GM18520 (cell line): ENCODE measurements at regions not wholly inside any gene's neighbourhood (a gene's known extent, or its start where the extent isn't known, plus 50 kb on each side); places are given as distances from the start of the nearest gene placed in this dataset.
"Not testable (repeated sequence)": the region's sequence is repeated elsewhere in the genome, so short reads cannot be mapped to it uniquely, and the experiment has no call there.

Source experiments
- ATAC-seq: cut with Tn5 transposase; IDR thresholded peaks from one replicate; pipeline ENCODE4 v1.9.1; 2021; ENCODE audit not compliant: unreplicated experiment

DNA sequence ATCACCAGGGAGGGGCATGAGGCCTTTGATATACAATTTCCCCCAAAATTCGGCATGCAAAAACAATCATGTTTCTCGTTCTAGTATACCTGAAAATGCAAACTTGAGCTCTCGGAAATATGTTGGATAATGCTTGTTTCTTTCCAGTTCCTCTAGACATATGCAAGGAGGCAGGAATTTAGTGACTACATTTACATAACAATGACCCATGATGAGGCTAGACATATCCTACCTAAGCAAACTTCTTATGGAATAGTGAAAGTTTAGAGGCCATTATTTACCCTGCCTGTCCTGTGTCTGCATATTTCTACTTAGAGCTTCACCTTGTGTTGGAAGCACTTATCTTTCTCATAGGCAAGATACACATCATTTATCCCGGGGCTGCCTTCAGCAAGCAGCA, 514.6 kb downstream of the KCNJ2 start:
- no peak for ATAC-seq

DNA sequence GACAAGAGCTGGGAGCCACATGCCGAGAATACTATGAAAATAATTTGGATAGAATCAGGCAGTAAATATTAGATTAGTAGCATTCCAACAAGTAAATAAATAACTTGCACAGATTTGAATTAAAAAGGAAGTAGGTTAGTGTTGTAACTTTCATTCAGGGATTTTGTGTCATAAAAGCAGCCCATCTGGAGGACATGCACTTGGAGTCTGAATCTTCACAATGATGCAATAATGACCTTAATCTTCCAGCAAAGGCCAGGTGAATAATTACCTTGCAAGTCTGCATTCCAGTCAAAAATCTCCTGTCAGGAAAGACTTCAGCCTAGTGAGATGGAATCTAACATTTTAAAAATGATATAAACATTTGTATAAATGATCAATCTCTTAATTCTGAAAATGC, 518.1 kb downstream of the KCNJ2 start:
- no peak for ATAC-seq

DNA sequence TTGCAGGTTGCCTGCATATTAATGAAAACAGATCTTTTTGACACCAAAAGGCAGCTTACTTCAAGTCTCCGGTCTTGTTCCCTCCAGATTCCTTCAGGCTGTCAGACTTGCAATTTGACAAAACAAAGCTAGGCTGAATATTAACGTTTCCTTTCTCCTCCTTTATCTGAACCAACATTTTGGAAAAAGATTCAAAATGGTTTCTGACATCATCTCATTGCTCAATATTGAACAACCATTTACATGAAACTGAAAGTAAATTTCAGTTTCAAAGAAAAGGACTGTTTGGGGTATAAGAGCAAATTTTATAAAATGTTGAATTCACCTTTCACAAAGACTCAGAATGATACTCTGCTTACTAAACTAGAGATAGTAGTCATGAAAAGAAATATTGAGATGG, 521.8 kb downstream of the KCNJ2 start:
- no peak for ATAC-seq

DNA sequence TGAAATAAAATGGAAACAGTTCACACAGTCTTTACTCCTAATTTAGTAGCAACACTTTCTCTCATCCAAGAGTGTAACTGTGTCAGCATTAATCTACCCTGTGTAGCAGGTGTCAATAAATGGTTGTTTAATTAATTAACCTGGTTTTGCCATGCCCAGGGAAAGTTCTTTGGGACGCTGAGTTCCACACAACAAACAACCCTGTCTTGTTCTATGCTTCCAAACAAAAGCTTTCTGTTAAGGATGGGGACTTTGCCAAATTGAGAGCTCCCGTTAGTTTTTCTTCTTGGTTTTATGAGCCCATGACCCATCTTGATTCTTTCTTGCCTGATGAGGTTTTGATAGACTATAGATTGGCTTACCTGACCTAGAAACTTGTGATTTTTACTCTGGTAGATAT, 530.1 kb downstream of the KCNJ2 start:
- no peak for ATAC-seq

DNA sequence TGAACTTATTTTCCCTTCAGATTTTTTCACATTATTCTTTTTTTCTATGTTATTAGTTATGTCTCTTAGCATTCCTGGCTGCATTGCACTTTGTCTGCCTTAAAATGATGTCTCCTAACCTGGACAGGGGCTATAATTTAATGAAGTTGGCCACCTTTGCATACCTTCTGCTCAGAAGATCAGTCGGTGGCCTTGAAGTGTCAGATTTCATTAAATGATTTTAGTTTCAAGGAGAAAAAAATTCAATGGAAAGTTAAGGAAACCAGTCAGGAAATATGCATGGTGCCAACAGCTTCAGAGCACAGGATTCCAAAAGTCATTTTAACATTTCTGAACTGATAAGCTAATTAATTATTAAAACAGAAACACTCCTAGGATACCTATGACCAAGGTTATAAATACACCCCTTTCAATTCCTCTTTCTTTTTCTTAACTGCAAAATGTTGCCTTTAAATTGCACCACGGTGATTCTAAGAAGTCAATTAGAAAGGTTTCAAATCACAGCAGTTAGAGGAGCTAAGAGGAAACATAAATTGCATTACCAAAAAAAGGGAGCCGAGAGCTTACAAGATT, 533.4 kb downstream of the KCNJ2 start:
- ATAC-seq: no peak

DNA sequence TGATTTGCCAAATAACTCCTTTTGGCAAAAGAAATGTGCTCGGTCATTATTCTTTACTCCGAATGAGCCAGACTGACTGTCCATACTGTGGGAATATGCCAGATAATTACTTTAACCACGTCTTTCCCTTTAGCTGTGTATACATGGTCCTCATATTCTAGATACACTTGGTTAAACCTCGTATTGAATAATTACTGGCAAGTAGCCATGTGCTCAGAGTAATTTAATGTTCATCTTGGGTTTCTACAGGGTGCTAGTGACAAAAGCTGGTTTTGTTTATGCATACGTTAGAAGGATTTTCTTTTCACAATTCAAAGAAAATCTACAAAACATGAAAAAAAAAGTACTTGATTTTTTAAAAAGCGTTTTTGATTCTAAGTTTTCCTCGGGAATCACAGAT, 540.3 kb downstream of the KCNJ2 start:
- ATAC-seq: no peak

DNA sequence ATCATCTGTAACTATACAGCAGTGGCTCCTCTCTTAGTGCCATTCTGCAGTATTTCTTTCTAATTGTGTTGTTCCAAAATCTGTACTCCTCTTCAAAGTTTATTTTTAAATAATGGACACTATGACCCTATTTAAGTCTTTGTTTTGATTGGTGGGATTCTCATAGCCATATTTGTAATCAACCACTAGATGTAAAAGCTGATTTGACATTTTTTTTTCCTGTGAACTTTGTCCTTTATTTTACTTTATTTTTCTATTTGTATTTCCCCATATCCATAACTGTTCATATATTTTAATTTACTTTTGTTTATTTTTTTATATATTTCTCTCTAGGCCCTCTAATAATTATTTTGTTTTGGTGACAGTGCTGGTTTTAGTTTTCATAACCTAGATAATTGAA, 544.4 kb downstream of the KCNJ2 start:
- ATAC-seq: no peak

DNA sequence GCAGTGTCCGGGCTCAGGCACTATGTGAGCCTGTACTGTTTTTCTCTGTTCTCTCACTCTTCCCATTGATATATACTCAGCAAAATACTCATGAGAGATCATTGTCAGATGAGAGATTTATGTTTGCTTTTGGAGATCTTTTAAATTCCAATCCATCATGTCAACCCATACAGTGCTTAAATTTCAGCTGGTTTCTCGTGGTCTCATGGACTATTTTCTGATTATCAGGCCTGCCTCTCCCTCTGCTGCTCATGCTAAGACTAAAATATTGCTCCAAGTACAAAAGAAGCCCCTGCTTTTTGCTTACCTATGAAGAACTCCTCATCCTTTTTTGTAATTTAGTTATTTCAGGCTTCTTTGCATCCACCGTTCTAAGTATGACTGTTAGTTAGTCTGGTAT, 547.2 kb downstream of the KCNJ2 start:
- no peak for ATAC-seq

DNA sequence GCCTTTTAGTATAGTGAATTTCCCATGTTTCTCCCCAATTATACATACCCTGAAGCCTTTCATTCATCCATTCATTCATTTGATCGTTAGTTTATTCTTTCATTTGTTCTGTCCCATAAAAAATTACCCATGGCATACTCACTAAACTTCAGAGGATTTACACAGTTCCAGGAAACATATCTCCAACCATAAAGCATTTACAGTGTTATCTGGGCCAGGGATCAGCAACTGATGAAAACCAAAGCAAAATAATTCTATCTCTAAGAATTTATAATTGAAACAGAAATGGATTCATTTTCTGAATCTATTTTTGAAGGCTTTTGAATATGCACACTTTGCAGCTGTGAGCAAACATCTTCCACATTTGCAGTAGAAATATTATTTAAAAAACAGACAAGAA, 547.7 kb downstream of the KCNJ2 start:
- no peak for ATAC-seq

DNA sequence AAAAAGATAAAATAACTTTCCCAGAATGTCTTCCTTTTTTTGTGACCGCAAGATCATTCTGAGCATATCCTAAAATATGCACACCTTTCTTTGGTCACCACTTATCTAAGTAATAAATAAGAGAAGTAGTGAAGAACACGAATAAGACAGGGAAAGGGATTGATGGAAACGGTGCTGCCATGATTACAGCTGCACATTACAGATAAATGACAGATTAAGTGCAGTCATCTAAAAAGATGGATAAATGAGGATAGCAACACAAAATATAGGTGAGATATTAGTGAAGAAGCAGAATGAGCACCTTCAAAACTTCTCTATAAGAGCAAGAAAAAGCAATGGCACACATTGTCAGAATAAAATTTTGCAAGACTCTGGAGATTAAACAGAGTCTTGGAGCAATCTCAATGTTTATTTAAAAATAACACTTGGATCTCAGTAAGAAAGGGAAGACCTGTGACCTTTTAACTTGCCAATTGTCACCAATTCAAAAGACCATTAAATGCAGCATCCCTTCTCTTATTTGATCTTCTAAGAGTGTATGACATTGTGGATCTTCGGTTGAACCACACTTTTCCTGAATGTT, 567.1 kb downstream of the KCNJ2 start:
- ATAC-seq: no peak

DNA sequence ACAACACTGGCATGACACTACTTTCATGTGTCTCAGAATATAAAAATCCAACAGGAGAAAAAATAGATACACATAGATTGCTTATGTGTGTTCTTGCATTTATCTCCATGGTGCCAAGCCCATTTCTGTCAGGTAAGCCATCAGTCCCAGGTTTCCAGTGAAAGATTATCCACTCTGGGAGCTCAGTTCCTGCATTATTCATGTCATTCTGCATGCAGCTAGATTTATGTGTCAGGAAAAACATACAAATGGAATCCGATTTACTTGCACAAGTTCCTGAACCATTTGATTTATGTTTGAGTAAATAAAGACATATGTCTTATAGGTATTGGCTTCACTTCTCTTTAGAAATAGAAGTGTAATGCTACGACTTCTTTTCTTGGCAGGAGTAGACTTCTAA, 569.7 kb downstream of the KCNJ2 start:
- no peak for ATAC-seq

DNA sequence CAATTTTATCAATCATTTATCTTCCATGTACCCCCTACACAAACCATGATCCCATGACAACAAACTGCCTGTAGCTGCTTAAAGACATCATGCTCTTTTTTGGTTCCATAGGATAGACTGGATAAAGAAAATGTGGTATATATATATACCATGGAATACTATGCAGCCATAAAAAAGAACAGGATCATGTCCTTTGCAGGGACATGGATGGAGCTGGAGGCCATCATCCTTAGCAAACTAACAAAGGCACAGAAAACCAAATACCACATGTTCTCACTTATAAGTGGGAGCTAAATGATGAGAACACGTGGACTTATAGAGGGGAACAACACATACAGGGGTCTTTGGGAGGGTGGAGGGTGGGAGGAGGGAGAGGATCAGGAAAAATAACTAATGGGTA, 577.2 kb downstream of the KCNJ2 start:
- ATAC-seq: not testable (repeated sequence)

DNA sequence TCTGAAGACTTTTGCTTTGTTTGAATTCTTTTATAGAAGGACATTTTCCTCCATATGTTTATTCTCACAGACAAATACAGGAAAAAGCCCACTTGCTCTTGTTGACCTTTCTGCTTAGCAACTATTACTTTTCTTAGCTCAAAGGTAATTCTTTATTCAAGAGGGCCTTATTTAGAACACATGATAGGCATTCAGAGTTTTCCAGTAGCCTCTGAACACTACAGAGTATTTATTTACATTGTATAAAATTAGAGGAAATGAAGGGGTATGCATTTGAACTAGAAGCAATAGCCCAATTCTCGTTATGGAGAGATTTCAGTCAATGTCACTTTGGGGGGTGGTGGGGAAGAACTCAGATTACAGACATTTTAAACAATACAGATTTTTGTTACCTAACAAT, 581.7 kb downstream of the KCNJ2 start:
- no peak for ATAC-seq

DNA sequence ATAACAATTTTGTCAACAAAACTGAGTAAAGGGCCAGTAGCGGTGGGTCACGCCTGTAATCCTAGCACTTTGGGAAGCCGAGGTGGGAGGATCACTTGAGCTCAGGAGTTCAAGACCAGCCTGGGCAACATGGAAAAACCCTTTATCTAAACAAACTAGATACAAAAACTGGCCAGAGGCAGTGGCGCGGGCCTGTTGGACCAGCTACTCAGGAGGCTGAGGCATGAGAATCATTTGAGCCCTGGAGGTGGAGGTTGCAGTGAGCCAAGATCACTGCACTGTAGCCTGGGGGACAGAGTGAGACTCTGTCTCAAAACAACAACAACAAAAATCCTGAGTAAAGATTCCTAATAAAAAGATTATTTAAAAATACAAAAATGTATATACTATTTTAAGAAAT, 583.1 kb downstream of the KCNJ2 start:
- not testable (repeated sequence) for ATAC-seq

DNA sequence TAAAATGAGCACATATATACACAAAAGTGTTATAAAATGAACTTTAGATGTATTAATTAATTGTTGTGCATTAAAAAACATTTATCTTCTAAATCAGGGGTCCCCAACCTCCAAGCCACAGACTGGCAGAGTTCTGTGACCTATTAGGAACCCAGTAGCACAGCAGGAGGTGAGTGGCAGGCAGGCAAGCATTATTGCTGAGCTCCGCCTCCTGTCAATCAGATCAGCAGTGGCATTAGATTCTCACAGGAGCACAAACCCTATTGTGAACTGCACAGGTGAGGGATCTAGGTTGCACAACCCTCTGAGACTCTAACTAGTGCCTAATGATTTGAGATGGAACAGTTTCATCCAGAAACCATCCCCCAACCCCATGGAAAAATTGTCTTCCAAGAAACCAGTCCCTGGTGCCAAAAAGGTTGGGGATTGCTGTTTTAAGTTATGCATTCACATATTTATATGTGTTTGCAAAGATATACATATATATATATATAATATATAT, 583.7 kb downstream of the KCNJ2 start:
- no peak for ATAC-seq

DNA sequence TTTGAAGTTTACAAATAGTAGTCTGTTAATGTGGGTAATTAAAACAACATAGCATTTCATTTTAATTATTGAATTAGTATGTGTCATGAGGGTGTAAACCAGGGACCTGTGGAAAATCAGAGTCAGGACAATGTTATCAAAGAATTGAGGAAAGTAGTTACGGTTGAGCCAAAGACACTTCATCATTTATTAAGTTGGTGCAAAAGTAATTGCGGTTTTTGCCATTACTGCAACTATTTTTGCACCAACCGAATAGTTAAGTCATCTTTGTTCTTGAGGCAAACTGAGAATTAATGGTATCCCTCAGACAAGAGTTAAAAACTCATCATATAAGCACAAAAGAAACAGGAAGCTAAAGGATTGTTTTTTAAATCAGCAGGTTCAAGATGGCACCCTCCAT, 593.7 kb downstream of the KCNJ2 start:
- ATAC-seq: no peak

DNA sequence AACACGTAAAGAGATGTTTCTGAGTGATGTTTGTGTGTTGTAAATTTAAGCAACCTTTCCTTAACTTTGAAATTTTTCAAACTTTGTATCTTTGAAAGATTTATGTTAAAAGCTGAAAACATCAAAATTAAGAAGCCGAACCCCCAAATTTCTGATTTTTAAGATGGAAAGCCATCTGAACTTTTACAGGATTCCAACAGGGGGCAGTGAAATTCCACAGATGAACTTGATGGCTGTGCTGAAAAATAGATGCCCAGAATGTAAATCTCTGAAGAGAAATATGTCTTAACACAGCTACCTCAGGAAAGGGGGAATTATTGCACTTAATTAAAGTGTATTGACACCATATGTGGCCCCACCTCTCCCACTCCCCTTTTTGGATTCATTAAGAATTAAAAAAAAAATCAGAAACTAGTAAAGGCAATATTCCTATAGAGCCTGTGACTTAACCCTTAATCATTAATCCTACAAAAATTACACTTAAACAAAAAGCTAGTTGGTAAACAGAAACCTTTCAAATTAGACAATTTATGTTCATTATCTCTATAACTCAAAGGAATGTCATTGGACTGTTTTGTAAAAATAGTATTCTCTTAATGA, 597.9 kb downstream of the KCNJ2 start:
- ATAC-seq: no peak

DNA sequence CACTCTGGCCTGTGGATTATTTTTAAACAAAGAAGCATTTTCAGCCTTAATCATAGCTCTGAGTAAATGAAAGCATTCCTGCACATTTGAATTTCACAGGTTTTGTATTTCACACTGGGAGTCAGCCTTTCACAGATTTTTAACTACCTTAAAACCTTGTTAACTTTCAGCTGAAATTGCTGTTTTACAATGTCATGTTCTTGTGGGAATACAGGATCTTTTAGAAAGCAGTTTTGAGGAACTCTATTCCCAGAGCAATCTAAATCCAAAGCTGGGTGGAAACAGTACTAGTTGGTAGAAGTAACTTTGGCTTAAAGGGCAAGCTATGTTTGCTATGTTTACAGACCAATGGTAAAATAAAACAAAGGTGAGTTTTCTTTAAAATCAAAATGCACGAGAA, 600.6 kb downstream of the KCNJ2 start:
- ATAC-seq: no peak

DNA sequence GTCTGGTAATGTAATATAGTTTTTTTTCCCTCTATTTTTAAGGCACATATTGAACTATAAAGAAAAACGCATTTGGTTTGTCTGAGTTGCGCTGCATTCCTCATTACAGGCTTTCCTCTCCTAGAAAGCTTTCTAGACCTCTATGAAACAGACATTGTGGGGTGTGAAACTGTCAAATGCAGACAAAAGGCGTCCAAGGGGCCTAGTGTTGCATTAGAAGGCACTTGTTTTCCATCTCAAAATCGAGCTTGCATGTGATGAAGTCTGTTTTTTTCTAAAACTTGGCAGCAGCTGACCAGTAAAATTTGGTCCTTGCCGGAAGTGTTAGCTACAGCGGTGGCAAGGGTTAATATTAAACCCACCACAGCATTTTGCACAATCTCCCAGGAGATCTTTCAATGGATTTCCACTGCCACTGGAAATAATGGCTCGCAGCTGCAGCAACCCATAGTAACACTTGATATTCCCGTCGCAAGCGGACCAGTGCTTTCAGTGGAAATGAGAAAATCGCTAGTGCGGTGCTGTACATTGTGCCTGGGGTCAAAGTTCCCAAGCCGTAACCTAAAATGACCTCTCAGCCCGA, 602.6 kb downstream of the KCNJ2 start:
- no peak for ATAC-seq

DNA sequence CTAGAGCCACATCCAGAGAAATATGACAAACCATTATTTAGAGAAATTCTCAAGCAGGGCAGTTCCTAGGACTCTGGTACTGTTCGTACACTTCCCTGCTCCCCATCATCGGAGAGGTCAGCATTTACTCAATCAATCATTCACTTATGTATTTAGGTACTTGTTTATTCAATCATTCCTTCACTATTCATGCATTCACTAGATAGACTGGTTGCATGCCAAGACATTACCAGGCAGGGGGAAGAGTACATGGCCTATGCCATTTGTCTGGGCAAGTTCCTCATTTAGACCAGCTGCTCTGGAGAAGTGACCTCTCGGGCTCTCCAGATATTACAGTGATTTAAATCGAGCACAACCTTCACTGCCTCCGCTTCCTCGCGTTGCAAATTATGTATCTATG, 603.4 kb downstream of the KCNJ2 start:
- no peak for ATAC-seq

DNA sequence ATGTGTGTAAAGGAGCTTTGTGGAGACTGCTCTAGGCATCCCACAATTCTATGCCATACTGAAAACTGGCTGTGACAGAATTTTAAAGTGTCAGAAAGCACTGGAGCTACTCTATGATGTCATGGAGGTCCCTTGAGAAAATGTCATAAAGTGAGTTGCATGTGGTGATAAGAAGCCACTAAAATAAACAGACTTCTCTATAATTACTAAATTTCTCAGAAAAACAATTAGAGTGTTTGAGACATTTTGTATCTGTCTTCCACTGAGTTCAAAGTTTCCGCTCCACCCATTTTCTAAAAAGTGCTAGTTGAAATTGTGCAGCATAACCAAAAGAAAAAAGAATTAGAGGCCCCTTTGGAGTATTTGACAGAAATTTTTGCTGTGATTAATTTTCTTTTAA, 603.9 kb downstream of the KCNJ2 start:
- no peak for ATAC-seq

DNA sequence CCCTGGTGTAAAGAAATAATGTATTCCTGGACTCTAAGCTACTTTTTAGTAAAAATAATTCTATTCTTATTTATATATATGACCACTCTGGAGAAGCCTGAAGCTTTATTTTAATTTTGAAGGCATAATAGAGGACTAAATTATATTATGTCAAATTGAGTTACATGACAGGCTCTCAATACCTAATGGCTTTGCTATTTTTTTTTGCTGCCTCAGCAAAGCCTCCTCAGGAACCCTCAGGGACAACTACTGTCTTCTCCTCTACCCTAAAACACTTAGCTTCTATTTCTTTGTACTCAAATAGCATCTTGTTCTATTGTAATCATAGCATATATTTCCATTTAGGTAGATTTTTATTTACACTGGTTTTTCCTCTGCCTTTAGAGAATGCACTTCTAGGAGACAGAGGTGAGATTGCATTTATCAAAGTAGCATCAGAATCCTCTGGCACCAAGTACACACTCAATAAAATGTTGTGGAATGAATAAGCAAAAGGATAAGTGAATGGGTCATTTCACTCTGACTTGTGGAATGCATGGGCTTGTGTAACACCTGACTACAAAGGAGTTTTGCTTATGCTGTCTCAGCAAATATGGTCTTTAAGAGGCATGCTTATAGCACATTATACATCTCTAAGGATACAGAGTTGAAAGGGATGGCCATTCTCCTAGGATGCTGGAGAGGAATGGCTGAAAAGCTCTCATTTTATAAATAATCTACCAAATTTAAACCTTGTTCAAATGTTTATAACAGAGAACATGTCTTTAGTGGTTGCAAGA, 605.2 kb downstream of the KCNJ2 start:
- no peak for ATAC-seq
